GM10266 (cell line): ENCODE measurements at regions not wholly inside any gene's neighbourhood (a gene's known extent, or its start where the extent isn't known, plus 50 kb on each side); places are given as distances from the start of the nearest gene placed in this dataset.
"Not testable (repeated sequence)": the region's sequence is repeated elsewhere in the genome, so short reads cannot be mapped to it uniquely, and the experiment has no call there.

ENCODE experiments used
- DNase-seq: peaks from one replicate; pipeline ENCODE4 v3.0.0; 2012; ENCODE audit errors: extremely low spot score
- TF ChIP-seq, protein P1 (sequence below): IDR thresholded peaks from 2 replicates; pipeline ENCODE4 v1.5.1; 2012; ENCODE audit warnings: mild to moderate bottlenecking, low read depth; ENCODE audit not compliant: control insufficient read depth, insufficient read depth; ENCODE audit errors: missing control alignments

DNA sequence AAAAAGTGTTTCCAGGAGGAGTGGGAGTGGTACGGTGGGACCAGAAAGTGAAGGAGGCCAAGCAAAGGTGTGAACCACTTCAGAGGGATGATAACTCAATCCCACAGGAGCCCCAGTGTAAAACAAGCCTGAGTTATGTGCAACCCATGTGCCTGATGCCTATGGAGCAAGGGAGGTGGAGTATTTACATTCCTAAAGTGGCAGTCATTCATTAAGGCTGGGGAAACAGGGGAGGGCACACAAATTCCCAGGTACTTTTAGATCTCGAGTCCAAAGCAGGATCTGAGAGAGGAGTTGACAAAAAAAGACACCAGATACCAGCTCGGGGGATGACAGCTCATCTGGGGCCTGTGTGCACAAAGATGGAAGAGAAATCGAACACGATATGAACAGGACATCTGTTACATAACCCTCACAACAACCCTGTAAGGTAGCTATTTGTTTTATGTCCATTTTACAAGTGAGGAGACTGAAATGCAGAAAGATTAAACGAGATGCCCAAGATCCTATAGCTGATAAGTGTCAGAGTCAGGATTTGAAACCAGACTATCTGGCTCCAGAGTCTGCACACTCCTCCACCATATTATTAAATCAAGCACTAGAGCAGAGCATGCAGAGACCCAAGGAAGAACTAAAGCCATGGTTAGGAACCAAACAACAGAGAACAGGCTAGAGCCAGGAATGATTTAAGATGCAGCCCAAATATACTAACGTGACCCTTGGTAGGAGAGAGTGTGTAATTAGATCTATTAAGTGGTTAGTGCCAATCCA lies 91.9 kb upstream of the MAPK10 start:
- no peak for DNase-seq
- TF ChIP-seq, protein P1, sequence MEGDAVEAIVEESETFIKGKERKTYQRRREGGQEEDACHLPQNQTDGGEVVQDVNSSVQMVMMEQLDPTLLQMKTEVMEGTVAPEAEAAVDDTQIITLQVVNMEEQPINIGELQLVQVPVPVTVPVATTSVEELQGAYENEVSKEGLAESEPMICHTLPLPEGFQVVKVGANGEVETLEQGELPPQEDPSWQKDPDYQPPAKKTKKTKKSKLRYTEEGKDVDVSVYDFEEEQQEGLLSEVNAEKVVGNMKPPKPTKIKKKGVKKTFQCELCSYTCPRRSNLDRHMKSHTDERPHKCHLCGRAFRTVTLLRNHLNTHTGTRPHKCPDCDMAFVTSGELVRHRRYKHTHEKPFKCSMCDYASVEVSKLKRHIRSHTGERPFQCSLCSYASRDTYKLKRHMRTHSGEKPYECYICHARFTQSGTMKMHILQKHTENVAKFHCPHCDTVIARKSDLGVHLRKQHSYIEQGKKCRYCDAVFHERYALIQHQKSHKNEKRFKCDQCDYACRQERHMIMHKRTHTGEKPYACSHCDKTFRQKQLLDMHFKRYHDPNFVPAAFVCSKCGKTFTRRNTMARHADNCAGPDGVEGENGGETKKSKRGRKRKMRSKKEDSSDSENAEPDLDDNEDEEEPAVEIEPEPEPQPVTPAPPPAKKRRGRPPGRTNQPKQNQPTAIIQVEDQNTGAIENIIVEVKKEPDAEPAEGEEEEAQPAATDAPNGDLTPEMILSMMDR = no peak

DNA sequence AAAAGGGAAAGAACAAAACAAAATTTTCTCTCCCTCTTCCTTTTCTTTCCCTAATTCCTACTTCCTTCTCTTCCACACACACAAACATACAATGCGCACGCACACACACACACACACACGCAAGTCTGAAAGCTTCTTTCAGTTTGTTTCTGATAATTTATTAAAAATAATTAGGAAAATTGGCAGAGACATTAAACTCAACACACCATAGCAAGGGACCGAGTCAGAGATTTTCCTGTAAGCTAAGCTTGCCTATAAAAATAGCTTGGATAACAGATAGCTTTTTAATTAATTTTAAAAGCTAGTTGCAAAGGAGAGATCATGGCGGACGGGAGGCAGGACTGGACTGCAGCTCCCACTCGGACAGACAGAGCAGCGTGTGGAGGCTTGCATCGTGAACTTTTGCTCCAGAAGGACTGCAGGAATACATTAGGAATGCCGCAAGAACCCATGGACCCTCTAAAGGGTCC lies 92.6 kb upstream of the MAPK10 start:
- DNase-seq = no peak
- TF ChIP-seq, protein P1 = no peak

DNA sequence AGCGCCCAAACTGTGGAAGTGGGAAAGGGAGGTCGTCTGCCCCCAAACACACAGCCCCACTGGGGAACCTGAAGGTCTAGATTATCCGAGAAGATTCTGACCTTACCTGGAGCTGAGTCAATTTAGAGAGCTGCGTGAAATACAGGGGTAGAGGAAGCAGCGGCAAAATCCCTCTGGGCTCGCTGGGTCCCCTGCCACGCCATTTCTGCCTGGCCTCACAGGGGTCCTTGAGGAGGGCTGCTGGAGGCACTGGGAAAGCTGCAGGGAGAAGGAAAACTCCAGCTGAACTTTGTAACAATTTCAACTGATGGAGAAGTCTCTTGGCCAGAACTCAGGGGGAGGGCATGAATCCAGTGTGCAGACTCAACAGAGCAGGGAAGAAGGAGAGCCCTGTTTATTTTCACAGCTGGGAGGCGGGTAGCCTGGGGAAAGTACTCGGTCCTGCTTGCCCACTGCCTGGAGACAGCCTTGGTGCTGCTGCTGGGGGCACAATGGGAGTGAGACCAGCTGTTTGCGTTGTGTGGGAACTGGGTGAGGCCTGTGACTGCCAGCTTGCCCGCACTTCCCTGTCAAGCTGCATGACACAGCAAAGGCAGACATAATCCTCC lies 93.2 kb upstream of the MAPK10 start:
- TF ChIP-seq, protein P1 = no peak
- no peak for DNase-seq

DNA sequence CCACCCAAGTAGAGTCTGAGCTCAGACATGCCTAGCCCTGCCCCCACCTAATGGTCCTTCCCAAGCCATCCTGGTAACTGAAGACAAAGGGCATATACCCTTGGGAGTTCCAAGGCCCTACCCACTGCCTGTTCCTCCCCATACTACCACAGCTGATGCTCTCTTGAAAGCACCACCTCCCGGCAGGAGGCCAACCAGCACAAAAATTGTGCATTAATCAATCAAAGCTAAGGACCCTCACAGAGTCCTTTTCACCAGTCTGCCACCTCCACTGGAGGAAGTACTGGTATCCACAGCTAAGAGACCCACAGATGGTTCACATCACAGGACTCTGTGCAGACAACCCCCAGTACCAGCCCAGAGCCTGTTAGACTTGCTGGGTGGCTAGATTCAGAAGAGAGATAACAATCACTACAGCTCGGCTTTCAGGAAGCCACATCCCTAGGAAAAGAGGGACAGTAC lies 93.8 kb upstream of the MAPK10 start:
- DNase-seq = not testable (repeated sequence)

DNA sequence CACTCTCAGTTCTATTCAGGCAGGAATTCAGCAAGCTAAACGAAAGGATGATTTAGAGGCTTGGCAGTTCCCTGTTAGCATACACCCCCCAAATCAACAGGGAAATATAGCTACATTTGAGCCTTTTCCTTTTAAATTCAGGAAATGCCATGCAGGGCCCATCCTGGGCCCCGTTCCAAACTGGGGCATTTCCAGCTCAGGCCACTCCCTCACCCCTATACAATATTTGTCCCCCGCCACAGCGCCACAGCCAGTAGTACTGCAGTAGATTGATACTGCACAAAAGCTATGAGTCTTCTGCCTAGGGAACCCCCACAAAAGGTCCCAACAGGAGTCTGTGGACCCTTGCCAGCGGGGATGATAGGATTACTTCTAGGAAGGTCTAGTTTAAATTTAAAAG lies 102.0 kb upstream of the MAPK10 start:
- DNase-seq = no peak
- TF ChIP-seq, protein P1 = no peak

DNA sequence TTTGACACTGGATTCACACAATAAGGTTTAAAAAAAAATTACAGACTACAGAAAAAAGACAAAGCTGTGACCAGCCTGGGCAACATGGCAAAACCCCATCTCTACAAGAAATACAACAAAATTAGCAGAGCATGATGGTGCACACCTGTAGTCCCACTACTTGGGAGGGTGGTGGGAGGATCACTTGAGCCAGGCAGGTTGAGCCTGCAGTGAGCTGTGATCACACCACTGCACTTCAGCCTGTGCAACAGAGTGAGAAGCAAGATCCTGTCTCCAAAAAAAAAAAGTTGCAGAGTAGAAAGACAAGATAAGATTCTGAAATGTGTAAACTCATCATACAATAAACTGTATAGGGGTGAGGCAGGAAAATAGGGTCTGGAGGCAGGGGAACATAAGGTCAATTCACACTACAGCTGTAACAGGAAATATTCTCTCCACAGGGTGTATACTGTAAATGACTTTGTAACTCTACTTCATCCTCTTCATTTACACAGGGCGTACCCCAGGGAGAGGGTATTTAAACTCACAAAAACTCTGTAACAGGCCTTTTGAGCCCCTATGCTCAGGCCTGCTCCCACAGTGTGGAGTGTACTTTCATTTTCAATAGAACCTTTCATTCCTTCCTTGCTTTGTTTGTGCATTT lies 112.6 kb upstream of the MAPK10 start:
- no peak for DNase-seq
- TF ChIP-seq, protein P1 = no peak

DNA sequence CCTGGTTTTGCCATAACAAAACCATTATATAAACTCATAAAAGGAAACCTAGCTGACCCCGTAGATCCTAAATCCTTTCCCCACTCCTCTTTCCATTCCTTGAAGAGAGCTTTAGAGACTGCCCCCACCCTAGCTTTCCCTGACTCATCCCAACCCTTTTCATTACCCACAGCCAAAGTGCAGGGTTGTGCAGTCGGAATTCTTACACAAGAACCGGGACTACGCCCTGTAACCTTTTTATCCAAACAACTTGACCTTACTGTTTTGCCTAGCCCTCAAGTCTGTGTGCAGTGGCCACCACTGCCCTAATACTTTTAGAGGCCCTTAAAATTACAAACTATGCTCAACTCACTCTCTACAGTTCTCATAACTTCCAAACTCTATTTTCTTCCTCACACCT lies 116.0 kb upstream of the PTPN13 start:
- not testable (repeated sequence) for DNase-seq

DNA sequence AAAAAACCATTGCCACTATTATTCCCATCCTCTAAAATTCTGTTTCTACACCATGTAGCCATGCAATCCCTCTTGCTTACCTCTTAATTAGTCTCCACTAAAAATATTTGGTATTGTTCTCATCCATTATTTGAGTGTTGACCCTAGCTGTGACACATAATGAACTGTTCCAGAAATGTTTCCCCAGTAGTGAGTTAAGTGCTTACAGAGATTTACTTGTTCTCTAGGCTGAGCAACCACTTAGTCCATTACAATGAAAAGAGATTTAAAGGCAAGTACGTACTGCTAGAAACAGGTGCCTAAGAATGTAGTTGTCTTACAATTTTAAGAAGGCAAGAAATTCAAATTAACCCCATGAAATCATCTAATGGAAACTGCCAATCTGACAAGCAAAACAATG lies 112.7 kb upstream of the PTPN13 start:
- no peak for DNase-seq
- TF ChIP-seq, protein P1 = no peak
